Right cardiac atrium (tissue), 5 donors: ENCODE measurements at regions not wholly inside any gene's neighbourhood (a gene's known extent, or its start where the extent isn't known, plus 50 kb on each side); places are given as distances from the start of the nearest gene placed in this dataset.

Experiments used
- ATAC-seq, 2 donors: fragments of 200-7000 bp; cut with Tn5 transposase; one replicate each; pipeline versions ENCODE4 v1.8.0 to v1.9.1; 2020; ENCODE audit warnings: moderate library complexity in 2 of 2, mild to moderate bottlenecking in 1 of 2
- DNase-seq, 3 donors: peaks; one replicate each; pipeline ENCODE4 v3.0.0-alpha.2; 2020
- H3K27ac ChIP-seq: one replicate; pipeline ENCODE4 v1.5.1; 2013; ENCODE audit warnings: mild to moderate bottlenecking, low read length, control low read depth, moderate library complexity
- H3K27me3 ChIP-seq: one replicate; pipeline ENCODE4 v1.6.1; 2013; ENCODE audit not compliant: control insufficient read depth, insufficient read depth
- H3K4me1 ChIP-seq: one replicate; pipeline ENCODE4 v1.6.1; 2013; ENCODE audit warnings: low read length; ENCODE audit not compliant: control insufficient read depth, insufficient read depth
- H3K4me3 ChIP-seq: one replicate; pipeline ENCODE4 v1.5.1; 2013; ENCODE audit warnings: low read length, control low read depth
- H3K9me3 ChIP-seq: one replicate; pipeline ENCODE4 v1.6.1; 2013; ENCODE audit warnings: low read length; ENCODE audit not compliant: control insufficient read depth
- WGBS: extraction: QIAGEN DNeasy Blood & Tissue Kit; methylation state at CpG from one replicate; pipeline ENCODE4 v1.1.7; 2013; 5-methylcytosine and 5-hydroxymethylcytosine counted together
- intact Hi-C, 4 donors: fragments of 100-400 bp; cut with DNase I; formaldehyde crosslinking; loops; one replicate each; pipeline versions ENCODE4 v1.11.0 to v1.14.0; 2022 to 2023
- donor health status: healthy with polysubstance abuse.
- donor health status: DM: no; HTN: yes; CAD: no.
- donor health status: DM: no; HTN: no; CAD: no.
- donor health status: DM: no; HTN: yes; CAD: no; lungs with severe emphysema.
- donor health status: DM: yes; HTN: yes; CAD: no.

DNA sequence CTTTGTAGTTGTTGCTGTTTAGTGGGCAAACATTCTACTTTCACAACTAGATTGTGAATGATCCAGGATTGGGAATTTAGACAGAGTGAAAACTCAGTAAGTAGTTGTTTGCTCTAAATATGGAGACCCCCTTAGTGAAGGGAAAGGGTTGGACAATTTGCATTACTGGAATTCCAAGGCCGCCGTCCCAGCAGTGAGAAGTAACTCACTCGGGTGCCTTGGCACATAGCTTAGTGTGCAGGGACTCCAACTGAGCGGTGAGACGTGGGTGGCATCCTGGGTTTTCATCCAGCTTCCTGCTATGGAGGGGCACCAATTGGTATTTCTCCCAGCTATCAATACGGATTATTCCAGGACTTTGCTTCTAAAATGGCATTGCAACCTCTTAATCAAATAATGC, 69.7 kb upstream of the FCN1 start:
- WGBS = 90% methylated on average over 6 of the region's 6 CpGs
- Histone ChIP-seq H3K4me1 (peaks cover 2% of the 10 kb centered on the region), H3K27ac (no peak overlapping the region), H3K4me3 (no peak overlapping the region), H3K27me3 (no peaks in the 10 kb centered on the region), H3K9me3 (peaks cover 2% of the 10 kb centered on the region)
- DNase-seq (no peak), ATAC-seq (no peak)
- intact Hi-C loops = loop anchor here in 1 of 4 donors (10.0 kb wide), 2 partner anchors 203 to 293 kb away; no protein-coding TSS in a partner anchor

DNA sequence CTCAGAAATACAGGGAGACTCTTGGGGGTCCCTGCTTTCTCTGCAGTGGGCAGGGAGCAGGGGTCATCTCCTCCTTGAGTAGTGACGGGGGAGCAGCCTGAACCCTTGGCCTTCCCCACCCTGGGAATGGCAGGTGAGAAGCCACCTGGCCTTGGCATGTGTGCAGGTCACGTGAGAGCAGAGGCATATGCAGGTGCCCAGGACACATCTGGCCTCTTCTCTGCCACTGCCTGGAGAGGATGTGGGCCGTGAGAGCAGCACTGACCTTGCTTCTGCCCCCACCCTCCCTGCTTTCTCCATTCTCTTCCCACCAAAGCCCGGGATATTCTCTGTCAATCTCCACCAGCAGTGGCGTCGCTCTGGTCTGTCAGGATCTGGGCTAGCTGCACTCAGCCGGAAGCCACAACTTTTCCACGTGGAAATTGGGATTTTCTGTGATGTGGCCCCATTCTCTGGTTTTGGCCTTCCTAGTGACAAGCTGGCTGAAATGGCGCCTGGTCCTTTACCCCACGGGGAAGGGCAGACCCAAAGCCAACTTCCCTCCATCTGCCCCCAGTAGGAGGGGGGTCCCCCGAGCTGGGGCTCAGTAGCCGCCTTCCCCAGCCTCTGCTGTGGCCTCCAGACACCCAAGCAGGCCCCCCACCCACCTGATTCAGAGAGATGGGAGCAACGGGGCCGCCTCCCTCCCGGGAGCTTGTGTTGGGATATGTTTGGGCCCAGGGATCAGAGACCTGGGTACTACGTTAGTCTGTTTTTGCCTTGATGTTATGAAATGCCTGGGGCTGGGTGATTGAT, 70.4 kb upstream of the FCN1 start:
- intact Hi-C loops = loop anchor here in 1 of 4 donors (10.0 kb wide), 2 partner anchors 203 to 293 kb away; no protein-coding TSS in a partner anchor
- WGBS = 86% methylated on average over 16 of the region's 16 CpGs
- DNase-seq = no peak

DNA sequence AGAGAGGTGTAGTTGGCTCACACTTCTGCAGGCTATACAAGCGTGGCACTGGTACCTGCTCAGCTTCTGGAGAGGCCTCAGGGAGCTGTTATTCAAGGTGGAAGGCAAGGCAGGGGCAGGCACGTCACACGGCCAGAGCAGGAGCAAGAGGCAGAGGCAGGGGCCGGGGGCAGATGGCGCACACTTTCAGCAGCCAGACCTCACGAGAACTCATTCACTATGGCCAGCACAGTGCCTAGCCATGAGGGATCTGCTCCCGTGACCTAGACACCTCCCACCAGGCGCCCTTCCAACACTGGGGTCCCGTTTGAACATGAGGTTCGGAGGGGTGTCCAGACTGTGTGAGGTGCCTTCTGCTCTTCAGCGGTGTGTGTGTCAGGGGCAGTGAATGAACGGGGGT, 71.0 kb upstream of the FCN1 start:
- Histone ChIP-seq H3K4me1 (no peaks in the 10 kb centered on the region), H3K9me3 (peaks cover 2% of the 10 kb centered on the region), H3K4me3 (no peak overlapping the region), H3K27ac (no peak overlapping the region), H3K27me3 (no peaks in the 10 kb centered on the region)
- 89% methylated on average over 12 of the region's 12 CpGs for WGBS
- ATAC-seq (peak in 1 of 2 donors; percentile 23), DNase-seq (no peak)
- intact Hi-C loops = loop anchor here in 1 of 4 donors (10.0 kb wide), 2 partner anchors 204 to 294 kb away; no protein-coding TSS in a partner anchor

More for the DNA sequence above, 70.4 kb upstream of the FCN1 start:
- no peaks in the 10 kb centered on the region for H3K4me1 ChIP-seq
- H3K9me3 ChIP-seq = peaks cover 2% of the 10 kb centered on the region
- ATAC-seq = no peak
- no peak overlapping the region for H3K27ac ChIP-seq
- no peak overlapping the region for H3K4me3 ChIP-seq
- H3K27me3 ChIP-seq = no peaks in the 10 kb centered on the region

DNA sequence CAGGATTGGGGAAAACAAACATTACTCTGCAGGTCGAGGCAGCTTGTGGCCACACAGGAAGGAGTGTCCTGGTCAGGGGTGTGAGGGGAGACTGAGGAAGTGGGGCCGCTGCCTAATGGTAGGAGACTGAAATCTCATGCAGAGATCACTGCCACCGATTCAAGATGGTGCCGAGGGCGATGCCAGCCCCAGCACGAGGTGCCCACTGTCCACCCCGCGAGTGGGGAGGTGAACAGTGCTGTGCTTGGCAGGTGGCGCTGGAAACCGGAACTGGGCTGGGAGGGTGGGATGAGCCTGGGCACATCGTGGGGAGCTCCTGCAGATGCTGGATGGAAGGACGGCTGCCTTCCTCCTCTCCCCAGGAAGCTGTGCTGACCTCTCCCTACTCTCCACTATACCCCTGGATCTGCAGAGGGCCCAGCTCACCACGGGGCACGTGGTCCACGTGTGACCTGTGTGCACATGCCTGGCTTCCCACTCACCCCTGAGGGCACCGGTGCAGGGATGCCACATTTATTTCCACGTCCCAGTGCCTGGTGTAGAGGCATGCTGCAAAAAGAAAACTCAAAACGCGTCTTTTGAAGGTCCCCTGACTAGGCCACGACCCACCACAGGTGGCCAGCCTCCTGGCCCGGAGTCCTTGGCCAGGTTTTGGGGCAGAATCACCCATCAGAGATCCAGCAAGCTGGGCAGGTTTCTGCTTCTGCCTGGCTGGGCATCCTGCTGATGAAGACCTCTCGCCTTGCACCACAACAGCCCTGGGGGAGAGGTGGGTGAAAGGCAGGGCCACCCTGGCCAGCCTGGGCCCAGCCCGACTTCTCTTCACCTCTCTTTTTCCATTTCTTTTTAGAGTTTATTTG, 71.7 kb upstream of the FCN1 start:
- Histone ChIP-seq H3K4me3 (no peak overlapping the region), H3K27me3 (no peaks in the 10 kb centered on the region), H3K27ac (no peak overlapping the region), H3K4me1 (no peaks in the 10 kb centered on the region), H3K9me3 (peaks cover 2% of the 10 kb centered on the region)
- ATAC-seq (no peak), DNase-seq (no peak)
- 84% methylated on average over 23 of the region's 23 CpGs for WGBS
- intact Hi-C loops = loop anchor here in 1 of 4 donors (10.0 kb wide), 2 partner anchors 205 to 295 kb away; no protein-coding TSS in a partner anchor

DNA sequence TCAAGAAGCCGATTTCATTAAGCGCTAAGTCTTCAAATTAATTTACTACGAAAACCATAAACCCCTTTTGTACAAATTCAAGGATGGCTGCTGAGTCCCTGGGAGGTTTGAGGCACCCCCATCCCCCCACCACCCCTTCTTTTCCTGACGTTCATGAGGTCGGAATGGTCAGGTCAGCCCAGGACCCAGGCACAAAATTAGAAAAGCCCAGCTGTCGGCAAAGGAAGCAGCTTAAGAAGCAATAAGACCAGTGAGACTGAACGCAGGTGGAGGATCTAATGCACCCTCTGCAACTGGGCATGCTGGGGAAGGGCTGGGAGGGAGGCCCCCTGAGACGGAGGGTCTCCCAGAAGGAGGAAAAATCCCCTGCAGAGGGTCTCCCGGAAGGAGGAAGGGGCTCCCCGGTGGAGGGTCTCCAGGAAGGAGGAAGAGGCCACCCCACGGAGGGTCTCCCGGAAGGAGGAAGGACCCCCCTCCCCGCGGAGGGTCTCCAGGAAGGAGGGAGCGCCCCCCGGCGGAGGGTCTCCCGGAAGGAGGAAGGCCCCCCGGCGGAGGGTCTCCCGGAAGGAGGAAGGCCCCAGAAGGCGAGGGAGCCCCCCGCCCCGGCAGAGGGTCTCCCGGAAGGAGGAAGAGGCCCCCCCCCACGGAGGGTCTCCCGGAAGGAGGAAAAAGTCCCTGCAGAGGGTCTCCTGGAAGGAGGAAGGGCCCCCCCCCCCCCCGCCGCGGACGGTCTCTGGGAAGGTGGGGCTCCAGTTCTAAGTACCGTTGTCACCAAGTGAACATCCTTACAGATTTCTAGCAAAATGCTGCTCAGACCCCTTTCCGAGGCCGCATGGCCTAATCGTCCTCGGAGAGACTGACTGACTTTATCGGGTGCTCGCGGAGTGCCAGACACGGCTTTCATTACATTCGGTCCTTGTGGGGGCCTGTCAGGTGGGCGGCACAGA, 74.4 kb upstream of the FCN1 start:
- ATAC-seq (no peak), DNase-seq (no peak)
- 72% methylated on average over 42 of the region's 42 CpGs for WGBS
- Histone ChIP-seq H3K9me3 (no peaks in the 10 kb centered on the region), H3K4me1 (no peaks in the 10 kb centered on the region), H3K4me3 (no peak overlapping the region), H3K27me3 (no peaks in the 10 kb centered on the region), H3K27ac (no peak overlapping the region)
- intact Hi-C loops = no loop called here

DNA sequence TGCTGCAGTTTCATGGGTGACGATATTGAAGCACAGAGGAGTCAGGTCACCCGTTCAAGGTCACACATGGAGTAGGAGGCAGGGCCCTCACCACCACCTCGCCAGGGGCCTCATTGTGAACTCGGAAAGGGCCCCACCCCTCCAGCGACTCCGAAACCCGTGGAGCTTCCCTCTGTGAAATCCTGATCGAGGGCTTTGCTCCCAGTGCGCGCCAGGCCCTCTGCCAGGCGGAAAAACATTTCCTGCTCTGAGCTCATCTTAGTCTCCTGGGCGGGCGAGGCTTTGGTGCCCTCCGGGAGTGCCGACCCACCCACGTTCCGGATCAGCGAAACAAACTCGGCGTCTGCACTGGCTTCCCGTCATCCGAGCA, 75.0 kb upstream of the FCN1 start:
- no peaks in the 10 kb centered on the region for H3K4me1 ChIP-seq
- intact Hi-C loops = no loop called here
- H3K4me3 ChIP-seq = no peak overlapping the region
- H3K27me3 ChIP-seq = no peaks in the 10 kb centered on the region
- no peaks in the 10 kb centered on the region for H3K9me3 ChIP-seq
- DNase-seq (no peak), ATAC-seq (no peak)
- H3K27ac ChIP-seq = no peak overlapping the region
- 64% methylated on average over 22 of the region's 22 CpGs for WGBS

DNA sequence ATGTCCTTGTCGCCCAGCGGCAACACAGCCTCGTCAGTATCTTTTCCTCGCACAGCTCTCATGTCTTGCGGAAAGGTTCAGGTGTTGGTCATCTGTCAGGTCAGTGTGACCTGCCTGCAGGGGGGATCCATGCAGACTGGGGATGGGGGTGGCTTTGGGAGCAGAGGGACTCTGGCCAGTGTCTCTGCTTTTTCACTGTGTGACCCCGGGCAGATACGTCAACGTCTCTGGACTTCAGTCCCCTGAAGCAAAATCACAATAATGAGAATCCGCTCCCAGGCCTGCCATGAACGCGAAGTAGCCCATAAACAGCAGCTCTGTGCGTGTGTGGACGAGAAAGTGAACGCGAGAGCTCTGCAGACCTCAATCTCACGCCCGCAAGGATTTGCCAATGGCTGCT, 75.7 kb upstream of the FCN1 start:
- no peak for DNase-seq
- intact Hi-C loops = no loop called here
- Histone ChIP-seq H3K27me3 (no peaks in the 10 kb centered on the region), H3K4me1 (no peaks in the 10 kb centered on the region), H3K27ac (no peak overlapping the region), H3K9me3 (no peaks in the 10 kb centered on the region), H3K4me3 (no peak overlapping the region)
- no peak for ATAC-seq
- 88% methylated on average over 17 of the region's 17 CpGs for whole genome bisulfite sequencing

DNA sequence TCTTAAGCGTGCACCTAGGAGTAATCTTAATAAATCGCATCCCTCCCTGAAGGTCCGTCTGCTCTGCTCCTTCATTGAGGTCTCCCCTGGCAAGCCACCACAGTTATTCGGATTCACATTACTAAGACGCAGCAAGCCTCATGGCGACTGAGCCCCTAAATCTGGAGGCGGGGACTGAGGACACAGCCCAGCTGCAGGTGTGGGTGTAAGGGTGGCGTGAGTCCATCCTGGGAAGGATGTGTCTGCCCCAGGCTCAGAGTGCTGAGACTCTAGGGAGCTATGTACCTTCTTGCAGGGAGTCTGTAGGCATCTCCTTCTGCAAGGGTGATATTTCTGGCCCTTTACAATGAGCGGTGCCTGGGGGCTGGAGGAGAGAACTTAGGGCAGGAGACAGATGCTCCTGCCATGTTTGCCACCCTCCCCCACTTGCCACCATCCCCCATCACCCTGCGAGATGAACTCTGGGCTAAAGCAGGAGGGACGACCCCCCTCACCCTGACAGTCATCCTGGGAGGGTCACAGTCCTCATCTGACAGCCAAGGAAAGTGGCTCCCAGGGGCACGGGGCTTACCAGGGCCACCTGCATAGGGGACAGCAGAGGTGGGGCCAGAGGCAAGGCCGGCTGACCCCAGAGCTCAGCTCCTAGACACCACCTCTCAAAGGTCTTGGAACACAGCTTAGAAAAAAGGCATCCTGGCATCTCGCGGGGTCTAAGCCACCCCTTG, 76.4 kb upstream of the FCN1 start:
- 82% methylated on average over 15 of the region's 15 CpGs for WGBS
- intact Hi-C loops = no loop called here

GRCh38 chr9:134994926-134995791, 77.4 kb upstream of the FCN1 start:
- WGBS = 89% methylated on average over 19 of the region's 19 CpGs
- Histone ChIP-seq H3K9me3 (no peaks in the 10 kb centered on the region), H3K4me1 (no peaks in the 10 kb centered on the region), H3K27ac (no peak overlapping the region), H3K4me3 (no peak overlapping the region), H3K27me3 (no peaks in the 10 kb centered on the region)
- intact Hi-C loops = no loop called here
- DNase-seq = no peak
- no peak for ATAC-seq

More for the DNA sequence above, 76.4 kb upstream of the FCN1 start:
- Histone ChIP-seq H3K27ac (no peak overlapping the region), H3K9me3 (no peaks in the 10 kb centered on the region), H3K4me1 (no peaks in the 10 kb centered on the region), H3K4me3 (no peak overlapping the region), H3K27me3 (no peaks in the 10 kb centered on the region)
- DNase-seq = no peak
- no peak for ATAC-seq
